ENCODE measurements at regions not wholly inside any gene's neighbourhood (a gene's known extent, or its start where the extent isn't known, plus 50 kb on each side); places are given as distances from the start of the nearest gene placed in this dataset.

- no peak for DNase-seq
Measured at GRCh38 chr3:44098656-44099415, 142.8 kb upstream of the TOPAZ1 start.

GRCh38 chr3:44099566-44100297 lies 142.0 kb upstream of the TOPAZ1 start:
- no peak for DNase-seq

- DNase-seq: no peak
Measured at GRCh38 chr3:44100298-44100695, 141.4 kb upstream of the TOPAZ1 start.

GRCh38 chr3:44104043-44104442 lies 137.6 kb upstream of the TOPAZ1 start:
- DNase-seq: no peak

- peak; percentile 11 for DNase-seq
Measured at GRCh38 chr3:44104668-44105321, 136.9 kb upstream of the TOPAZ1 start.

GRCh38 chr3:44105571-44105970 lies 136.1 kb upstream of the TOPAZ1 start:
- no peak for DNase-seq

- DNase-seq: no peak
Measured at GRCh38 chr3:44106756-44107155, 134.9 kb upstream of the TOPAZ1 start.

- DNase-seq: no peak
Measured at GRCh38 chr3:44108481-44108880, 133.2 kb upstream of the TOPAZ1 start.

- no peak for DNase-seq
Measured at GRCh38 chr3:44109771-44110361, 131.8 kb upstream of the TOPAZ1 start.

GRCh38 chr3:44110648-44111047 lies 131.0 kb upstream of the TOPAZ1 start:
- DNase-seq: no peak

- DNase-seq: no peak
Measured at GRCh38 chr3:44111482-44111881, 130.2 kb upstream of the TOPAZ1 start.

- peak; percentile 16 for DNase-seq
Measured at GRCh38 chr3:44114142-44114541, 127.5 kb upstream of the TOPAZ1 start.

GRCh38 chr3:44117239-44117638 lies 124.4 kb upstream of the TOPAZ1 start:
- DNase-seq: no peak

- DNase-seq: no peak
Measured at GRCh38 chr3:44117736-44118135, 124.0 kb upstream of the TOPAZ1 start.

- DNase-seq: no peak
Measured at GRCh38 chr3:44120721-44121582, 120.7 kb upstream of the TOPAZ1 start.

GRCh38 chr3:44125246-44125645 lies 116.4 kb upstream of the TOPAZ1 start:
- no peak for DNase-seq

GRCh38 chr3:44125882-44126281 lies 115.8 kb upstream of the TOPAZ1 start:
- DNase-seq: no peak

- no peak for DNase-seq
Measured at GRCh38 chr3:44128057-44128775, 113.5 kb upstream of the TOPAZ1 start.

GRCh38 chr3:44130249-44130648 lies 111.4 kb upstream of the TOPAZ1 start:
- no peak for DNase-seq

- DNase-seq: no peak
Measured at GRCh38 chr3:44132061-44132460, 109.6 kb upstream of the TOPAZ1 start.

- no peak for DNase-seq
Measured at GRCh38 chr3:44132593-44132992, 109.1 kb upstream of the TOPAZ1 start.

- DNase-seq: no peak
Measured at GRCh38 chr3:44136421-44136820, 105.3 kb upstream of the TOPAZ1 start.
